ENCODE measurements at regions not wholly inside any gene's neighbourhood (a gene's known extent, or its start where the extent isn't known, plus 50 kb on each side); places are given as distances from the start of the nearest gene placed in this dataset.

GRCh38 chr10:118462401-118462800 lies 120.3 kb upstream of the FAM204A start:
- no peak for TF ChIP-seq CTCF (IDR thresholded peaks at IDR 0.05)
- TF ChIP-seq ZFX (IDR thresholded peaks at IDR 0.05; ENCODE audit: borderline replicate concordance), result no peak

Data from 22Rv1 (cell line).